Mesendoderm (in vitro differentiated cells): ENCODE measurements at regions not wholly inside any gene's neighbourhood (a gene's known extent, or its start where the extent isn't known, plus 50 kb on each side); places are given as distances from the start of the nearest gene placed in this dataset.

Source experiments
- DNase-seq: peaks from one replicate; pipeline ENCODE4 v3.0.0; 2013
- H2AK5ac ChIP-seq: 2 replicates; pipeline ENCODE4 v1.6.1; 2013; ENCODE audit warnings: low read length, inconsistent platforms
- H2BK120ac ChIP-seq: 2 replicates; pipeline ENCODE4 v1.6.1; 2013; ENCODE audit warnings: low read depth, mild to moderate bottlenecking, low read length, moderate library complexity, mixed read lengths
- H2BK15ac ChIP-seq: replicated peaks from 2 replicates; pipeline ENCODE4 v1.6.1; 2013; ENCODE audit warnings: low read depth, mild to moderate bottlenecking, moderate library complexity
- H2BK5ac ChIP-seq: 2 replicates; pipeline ENCODE4 v1.6.1; 2013; ENCODE audit warnings: low read length, inconsistent platforms
- H3K18ac ChIP-seq: 2 replicates; pipeline ENCODE4 v1.6.1; 2013; ENCODE audit warnings: mild to moderate bottlenecking, low read length, mixed read lengths
- H3K23ac ChIP-seq: one replicate; pipeline ENCODE4 v1.6.1; 2013; ENCODE audit warnings: low read length
- H3K27ac ChIP-seq: 2 replicates; pipeline ENCODE4 v1.5.1; 2013; ENCODE audit warnings: low read depth, mild to moderate bottlenecking, inconsistent platforms, low read length, moderate library complexity
- H3K27me3 ChIP-seq: 2 replicates; pipeline ENCODE4 v1.6.1; 2013; ENCODE audit warnings: low read length, control low read depth, mild to moderate bottlenecking, inconsistent platforms; ENCODE audit not compliant: insufficient read depth, poor library complexity
- H3K36me3 ChIP-seq: 2 replicates; pipeline ENCODE4 v1.6.1; 2013; ENCODE audit warnings: low read length, inconsistent platforms; ENCODE audit not compliant: control insufficient read depth, insufficient read depth
- H3K4ac ChIP-seq: one replicate; pipeline ENCODE4 v1.6.1; 2013; ENCODE audit warnings: low read depth, mild to moderate bottlenecking, low read length, moderate library complexity
- H3K4me1 ChIP-seq: 2 replicates; pipeline ENCODE4 v1.6.1; 2013; ENCODE audit warnings: low read depth, low read length, inconsistent platforms; ENCODE audit not compliant: control insufficient read depth
- H3K4me2 ChIP-seq: 2 replicates; pipeline ENCODE4 v1.6.1; 2013; ENCODE audit warnings: low read length
- H3K4me3 ChIP-seq: 2 replicates; pipeline ENCODE4 v1.5.1; 2013; ENCODE audit warnings: mild to moderate bottlenecking, low read length
- H3K56ac ChIP-seq: one replicate; pipeline ENCODE4 v1.6.1; 2013; ENCODE audit warnings: low read length
- H3K79me1 ChIP-seq: 2 replicates; pipeline ENCODE4 v1.6.1; 2013; ENCODE audit warnings: low read length, inconsistent platforms
- H3K79me2 ChIP-seq: 2 replicates; pipeline ENCODE4 v1.6.1; 2013; ENCODE audit warnings: mild to moderate bottlenecking, low read length; ENCODE audit not compliant: control insufficient read depth, insufficient read depth
- H3K9ac ChIP-seq: 2 replicates; pipeline ENCODE4 v1.6.1; 2013; ENCODE audit warnings: low read length, inconsistent platforms
- H4K5ac ChIP-seq: one replicate; pipeline ENCODE4 v1.6.1; 2013; ENCODE audit warnings: low read length
- H4K8ac ChIP-seq: one replicate; pipeline ENCODE4 v1.6.1; 2013; ENCODE audit warnings: low read depth, mild to moderate bottlenecking, control low read depth, low read length, moderate library complexity
- WGBS: extraction: QIAGEN DNeasy Blood & Tissue Kit; methylation state at CpG from one replicate; pipeline ENCODE4 v1.1.7; 2013; ENCODE audit warnings: low lambda C conversion rate, missing lambda C conversion rate; ENCODE audit not compliant: insufficient coverage; ENCODE audit errors: extremely low coverage; 5-methylcytosine and 5-hydroxymethylcytosine counted together

DNA sequence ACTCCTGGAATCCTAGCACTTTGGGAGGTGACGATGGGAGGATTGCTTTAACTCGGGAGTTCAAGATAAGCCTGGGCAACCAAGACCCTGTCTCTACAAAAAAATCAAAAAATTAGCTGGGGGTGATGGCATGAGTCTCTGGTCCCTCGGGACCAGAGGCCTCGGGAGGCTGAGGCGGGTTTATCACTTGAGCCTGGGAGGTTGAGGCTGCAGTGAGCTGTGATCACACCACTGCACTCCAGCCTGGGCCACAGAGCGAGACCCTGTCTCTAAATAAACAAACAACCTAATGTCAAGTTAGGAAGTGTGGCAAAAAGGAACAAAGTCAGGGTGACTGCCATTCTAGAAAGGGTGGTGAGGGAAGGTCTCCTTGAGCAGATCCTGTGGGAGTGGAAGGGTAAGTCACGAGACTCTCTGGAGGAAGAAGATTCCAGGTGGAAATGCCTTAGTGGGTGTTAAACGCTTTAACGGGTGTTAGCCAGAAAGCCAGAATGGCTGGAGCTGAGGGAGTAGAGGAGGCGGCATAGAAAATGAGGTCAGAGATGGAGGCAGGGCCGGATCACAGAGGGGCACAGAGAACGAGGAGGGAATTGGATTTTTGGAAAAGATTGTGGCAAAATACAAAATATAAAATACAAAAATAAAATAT lies 62.2 kb upstream of the ATP5PO start:
- no peaks in the 10 kb centered on the region for H3K79me1 ChIP-seq
- no peaks in the 10 kb centered on the region for H3K79me2 ChIP-seq
- no peak overlapping the region for H2BK5ac ChIP-seq
- no peak overlapping the region for H3K23ac ChIP-seq
- H2BK120ac ChIP-seq = no peak overlapping the region
- no peak overlapping the region for H2BK15ac ChIP-seq
- no CpG with 5 or more reads among the region's 12 CpGs for WGBS
- H3K4me3 ChIP-seq = no peak overlapping the region
- no peak overlapping the region for H4K5ac ChIP-seq
- no peak overlapping the region for H2AK5ac ChIP-seq
- H3K9ac ChIP-seq = no peak overlapping the region
- H4K8ac ChIP-seq = no peak overlapping the region
- H3K4ac ChIP-seq = no peak overlapping the region
- H3K56ac ChIP-seq = no peak overlapping the region
- H3K4me2 ChIP-seq = no peak overlapping the region
- H3K4me1 ChIP-seq = peaks cover 5% of the 10 kb centered on the region
- H3K36me3 ChIP-seq = no peaks in the 10 kb centered on the region
- no peaks in the 10 kb centered on the region for H3K27me3 ChIP-seq
- DNase-seq = no peak
- H3K18ac ChIP-seq = no peak overlapping the region
- no peak overlapping the region for H3K27ac ChIP-seq

- Histone ChIP-seq H3K23ac (no peak overlapping the region), H3K36me3 (no peaks in the 10 kb centered on the region), H3K27ac (no peak overlapping the region), H4K8ac (no peak overlapping the region), H3K4me3 (no peak overlapping the region), H2BK15ac (no peak overlapping the region), H3K79me2 (no peaks in the 10 kb centered on the region), H2AK5ac (no peak overlapping the region), H3K4ac (no peak overlapping the region), H2BK120ac (no peak overlapping the region), H3K18ac (no peak overlapping the region), H2BK5ac (no peak overlapping the region), H3K27me3 (no peaks in the 10 kb centered on the region), H3K56ac (no peak overlapping the region), H4K5ac (no peak overlapping the region), H3K9ac (no peak overlapping the region), H3K4me1 (peaks cover 5% of the 10 kb centered on the region), H3K4me2 (no peak overlapping the region), H3K79me1 (no peaks in the 10 kb centered on the region)
- no peak for DNase-seq
- WGBS = no CpG with 5 or more reads among the region's 6 CpGs
Observed at GRCh38 chr21:33977017-33977720, 61.6 kb upstream of the ATP5PO start.

DNA sequence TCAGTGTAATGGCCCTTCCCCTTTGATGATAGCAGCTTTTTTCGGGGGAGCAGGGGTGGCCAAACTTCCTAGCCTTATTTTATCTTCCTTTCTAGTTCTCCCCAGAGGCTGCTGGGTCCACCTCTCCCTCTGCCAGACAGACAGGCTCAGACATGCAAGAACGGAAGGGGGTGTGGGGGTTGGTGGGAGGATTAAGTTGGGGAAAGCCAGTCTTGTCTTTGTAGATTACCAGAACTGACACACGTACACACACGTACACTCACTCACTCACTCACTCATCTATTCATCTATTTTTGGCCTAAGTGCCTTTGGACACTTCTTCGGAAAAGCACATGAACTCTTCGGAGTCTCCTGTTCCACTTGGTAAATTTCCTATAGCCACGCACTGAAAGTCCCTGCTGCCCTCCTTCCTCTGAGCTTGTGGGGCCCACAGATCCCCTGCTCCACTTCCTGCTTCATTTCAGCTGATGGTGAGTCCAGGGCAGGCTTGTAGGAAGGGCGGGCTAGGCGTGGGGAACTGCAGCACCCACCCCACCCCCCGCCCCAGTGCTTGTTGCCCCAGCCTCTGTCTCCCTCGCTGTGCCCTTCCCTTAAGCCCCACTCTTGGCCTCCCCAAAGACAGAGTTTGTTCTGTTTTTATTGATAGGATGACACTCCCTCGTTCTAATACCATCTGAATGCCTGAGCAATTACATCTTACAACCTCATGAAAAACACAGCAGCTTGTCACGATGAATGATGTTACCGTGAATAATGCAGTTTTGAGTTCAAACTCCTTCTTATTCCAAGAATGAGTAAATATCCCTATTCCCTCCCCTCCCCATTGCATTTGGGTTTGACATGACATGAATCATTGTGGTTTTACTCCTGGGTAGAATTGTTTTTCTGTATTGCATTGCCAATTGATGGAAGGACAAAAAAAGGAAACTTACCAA lies 60.7 kb upstream of the ATP5PO start:
- no peak overlapping the region for H2AK5ac ChIP-seq
- peak; percentile 39 for DNase-seq
- no peaks in the 10 kb centered on the region for H3K79me2 ChIP-seq
- no peak overlapping the region for H4K8ac ChIP-seq
- H3K27me3 ChIP-seq = no peaks in the 10 kb centered on the region
- H4K5ac ChIP-seq = no peak overlapping the region
- peak overlapping the region; percentile 58 for H3K4ac ChIP-seq
- no peaks in the 10 kb centered on the region for H3K36me3 ChIP-seq
- H3K79me1 ChIP-seq = no peaks in the 10 kb centered on the region
- no peak overlapping the region for H3K4me2 ChIP-seq
- peak overlapping the region; percentile 52 for H3K56ac ChIP-seq
- H3K18ac ChIP-seq = peak overlapping the region; percentile 25
- no CpG with 5 or more reads among the region's 14 CpGs for WGBS
- H3K4me1 ChIP-seq = peaks cover 10% of the 10 kb centered on the region
- no peak overlapping the region for H2BK120ac ChIP-seq
- no peak overlapping the region for H2BK15ac ChIP-seq
- H3K23ac ChIP-seq = no peak overlapping the region
- no peak overlapping the region for H3K4me3 ChIP-seq
- no peak overlapping the region for H2BK5ac ChIP-seq
- H3K9ac ChIP-seq = no peak overlapping the region
- H3K27ac ChIP-seq = no peak overlapping the region

GRCh38 chr21:33975548-33976081 lies 60.0 kb upstream of the ATP5PO start:
- no peak overlapping the region for H4K5ac ChIP-seq
- WGBS = no CpG with 5 or more reads among the region's 7 CpGs
- H3K4ac ChIP-seq = peak overlapping the region; percentile 58
- H3K27ac ChIP-seq = no peak overlapping the region
- no peak overlapping the region for H3K4me2 ChIP-seq
- H3K27me3 ChIP-seq = no peaks in the 10 kb centered on the region
- peak overlapping the region; percentile 52 for H3K56ac ChIP-seq
- H3K79me2 ChIP-seq = no peaks in the 10 kb centered on the region
- peak overlapping the region; percentile 25 for H3K18ac ChIP-seq
- DNase-seq = peak; percentile 26
- no peak overlapping the region for H2BK5ac ChIP-seq
- no peaks in the 10 kb centered on the region for H3K79me1 ChIP-seq
- H3K36me3 ChIP-seq = no peaks in the 10 kb centered on the region
- no peak overlapping the region for H2AK5ac ChIP-seq
- no peak overlapping the region for H3K9ac ChIP-seq
- no peak overlapping the region for H2BK15ac ChIP-seq
- no peak overlapping the region for H4K8ac ChIP-seq
- peaks cover 10% of the 10 kb centered on the region for H3K4me1 ChIP-seq
- no peak overlapping the region for H2BK120ac ChIP-seq
- no peak overlapping the region for H3K4me3 ChIP-seq
- no peak overlapping the region for H3K23ac ChIP-seq

GRCh38 chr21:33974513-33975468 lies 59.2 kb upstream of the ATP5PO start:
- H3K36me3 ChIP-seq = no peaks in the 10 kb centered on the region
- no peaks in the 10 kb centered on the region for H3K27me3 ChIP-seq
- no peak overlapping the region for H2BK5ac ChIP-seq
- no peak overlapping the region for H3K18ac ChIP-seq
- no peak overlapping the region for H3K9ac ChIP-seq
- no peak overlapping the region for H2AK5ac ChIP-seq
- no peak overlapping the region for H3K4ac ChIP-seq
- no peak overlapping the region for H4K5ac ChIP-seq
- H3K79me2 ChIP-seq = no peaks in the 10 kb centered on the region
- no peak overlapping the region for H3K23ac ChIP-seq
- DNase-seq = no peak
- no peak overlapping the region for H2BK120ac ChIP-seq
- H4K8ac ChIP-seq = no peak overlapping the region
- H2BK15ac ChIP-seq = no peak overlapping the region
- no peak overlapping the region for H3K27ac ChIP-seq
- H3K4me1 ChIP-seq = peaks cover 10% of the 10 kb centered on the region
- no peaks in the 10 kb centered on the region for H3K79me1 ChIP-seq
- H3K4me3 ChIP-seq = no peak overlapping the region
- no peak overlapping the region for H3K4me2 ChIP-seq
- no peak overlapping the region for H3K56ac ChIP-seq
- WGBS = 100% methylated on average over 1 of the region's 9 CpGs
